H1 (cell line): ENCODE measurements at regions not wholly inside any gene's neighbourhood (a gene's known extent, or its start where the extent isn't known, plus 50 kb on each side); places are given as distances from the start of the nearest gene placed in this dataset.
"Not testable (repeated sequence)": the region's sequence is repeated elsewhere in the genome, so short reads cannot be mapped to it uniquely, and the experiment has no call there.

Source experiments
- CTCF ChIA-PET: fragments of 300-600 bp; sonication (Branson Sonifier 250); formaldehyde crosslinking; loops from one replicate; lab custom pipeline; 2021; ENCODE audit not compliant: partially characterized antibody; lab: Charles Lee
- POLR2A ChIA-PET: fragments of 300-600 bp; sonication (Branson Sonifier 250); formaldehyde crosslinking; loops from one replicate; lab custom pipeline; 2021; ENCODE audit warnings: inconsistent platforms; ENCODE audit not compliant: partially characterized antibody; lab: Charles Lee
- DNase-seq, 2 experiments: peaks; one replicate each; pipeline versions ENCODE4 v3.0.0 to v3.0.0-alpha.2; 2010 to 2022; ENCODE audit warnings: low spot score in 2 of 2, low read depth in 1 of 2, mixed read lengths in 1 of 2
- FAIRE-seq: peaks from 2 replicates; lab custom pipeline; 2011; peaks lifted over from hg19 to GRCh38; lab: Jason Lieb, UNC
- H2AFZ ChIP-seq: 2 replicates; pipeline ENCODE4 v1.8.1; 2012; ENCODE audit warnings: low read length, inconsistent platforms
- H2AK5ac ChIP-seq: 2 replicates; pipeline ENCODE4 v1.6.1; 2013; ENCODE audit warnings: low read depth, low read length
- H2BK120ac ChIP-seq: replicated peaks from 2 replicates; pipeline ENCODE3; 2013; ENCODE audit warnings: low read depth, low read length, inconsistent platforms
- H2BK12ac ChIP-seq: 2 replicates; pipeline ENCODE4 v1.6.1; 2013; ENCODE audit warnings: low read depth, low read length
- H2BK15ac ChIP-seq: 2 replicates; pipeline ENCODE4 v1.6.1; 2013; ENCODE audit warnings: low read length
- H2BK20ac ChIP-seq: 2 replicates; pipeline ENCODE4 v1.6.1; 2013; ENCODE audit warnings: low read length
- H2BK5ac ChIP-seq: 2 replicates; pipeline ENCODE4 v1.6.1; 2013; ENCODE audit warnings: low read depth, low read length
- H3K14ac ChIP-seq: 2 replicates; pipeline ENCODE4 v1.6.1; 2013; ENCODE audit warnings: inconsistent platforms; ENCODE audit not compliant: insufficient read length
- H3K18ac ChIP-seq: 2 replicates; pipeline ENCODE4 v1.6.1; 2013; ENCODE audit warnings: low read length; ENCODE audit errors: extremely low read depth
- H3K23ac ChIP-seq: 2 replicates; pipeline ENCODE4 v1.6.1; 2013; ENCODE audit warnings: inconsistent platforms; ENCODE audit not compliant: insufficient read length
- H3K23me2 ChIP-seq: 2 replicates; pipeline ENCODE4 v1.6.1; 2013; ENCODE audit warnings: low read depth, low read length
- H3K27ac ChIP-seq: 2 replicates; pipeline ENCODE4 v1.6.1; 2011; ENCODE audit warnings: low read depth, low read length, inconsistent platforms
- H3K27me3 ChIP-seq, 4 experiments: replicated peaks in 1 of 4; 1 replicate in 1 of 4; 2 replicates in 3 of 4; pipeline versions ENCODE4 v1.6.1 to v1.8.1; 2011 to 2013; ENCODE audit warnings: low read length in 3 of 4, mild to moderate bottlenecking in 3 of 4, inconsistent platforms in 2 of 4, mixed read lengths in 2 of 4, moderate library complexity in 1 of 4; ENCODE audit not compliant: control insufficient read depth in 3 of 4, insufficient read depth in 3 of 4; ENCODE audit errors: extremely low read depth in 1 of 4
- H3K36me3 ChIP-seq, 4 experiments: 2 replicates each; pipeline versions ENCODE4 v1.6.1 to v1.8.1; 2011 to 2013; ENCODE audit warnings: mild to moderate bottlenecking in 4 of 4, low read length in 3 of 4, moderate library complexity in 2 of 4, control low read depth in 1 of 4, inconsistent platforms in 1 of 4; ENCODE audit not compliant: insufficient read depth in 4 of 4, control insufficient read depth in 2 of 4
- H3K4ac ChIP-seq: replicated peaks from 2 replicates; pipeline ENCODE3; 2013; ENCODE audit warnings: low read length, low read depth, mixed read lengths, inconsistent platforms; ENCODE audit not compliant: insufficient read length
- H3K4me1 ChIP-seq, 4 experiments: replicated peaks in 1 of 4; 1 replicate in 1 of 4; 2 replicates in 3 of 4; pipeline versions ENCODE4 v1.6.1 to v1.8.1; 2011 to 2013; ENCODE audit warnings: low read length in 3 of 4, inconsistent platforms in 2 of 4, mixed read lengths in 1 of 4; ENCODE audit not compliant: insufficient read depth in 4 of 4, control insufficient read depth in 3 of 4
- H3K4me2 ChIP-seq, 2 experiments: 2 replicates each; pipeline versions ENCODE4 v1.6.1 to v1.8.1; 2011 to 2013; ENCODE audit warnings: low read depth in 2 of 2, low read length in 2 of 2, control low read depth in 1 of 2, inconsistent platforms in 1 of 2, mild to moderate bottlenecking in 1 of 2; ENCODE audit not compliant: insufficient read depth in 1 of 2
- H3K4me3 ChIP-seq, 4 experiments: fragments of 200-600, 300-600 bp in 1 of 4; sonication (generic), shearing (Covaris generic), sonication (Bioruptor Twin) in 1 of 4; 2 replicates each; pipeline versions ENCODE4 v1.5.1 to v1.8.1; 2011 to 2016; ENCODE audit warnings: low read length in 4 of 4, low read depth in 3 of 4, control low read depth in 2 of 4, inconsistent platforms in 2 of 4, mild to moderate bottlenecking in 2 of 4, mixed read lengths in 1 of 4, moderate library complexity in 1 of 4; ENCODE audit not compliant: insufficient read depth in 2 of 4; ENCODE audit errors: extremely low read depth in 1 of 4
- H3K56ac ChIP-seq: replicated peaks from 2 replicates; pipeline ENCODE3; 2013; ENCODE audit warnings: low read depth, mild to moderate bottlenecking, mixed read lengths, low read length, inconsistent platforms; ENCODE audit not compliant: insufficient read length
- H3K79me1 ChIP-seq: 2 replicates; pipeline ENCODE4 v1.6.1; 2013; ENCODE audit warnings: low read depth, low read length, control low read depth
- H3K79me2 ChIP-seq, 2 experiments: 2 replicates each; pipeline versions ENCODE4 v1.6.1 to v1.8.1; 2012 to 2013; ENCODE audit warnings: low read length in 2 of 2, mild to moderate bottlenecking in 2 of 2, inconsistent platforms in 1 of 2; ENCODE audit not compliant: insufficient read depth in 2 of 2, control insufficient read depth in 1 of 2
- H3K9ac ChIP-seq, 4 experiments: replicated peaks in 1 of 4; 1 replicate in 1 of 4; 2 replicates in 3 of 4; pipeline versions ENCODE4 v1.6.1 to v1.8.1; 2011 to 2013; ENCODE audit warnings: low read depth in 3 of 4, low read length in 3 of 4, control low read depth in 2 of 4, mild to moderate bottlenecking in 2 of 4, moderate library complexity in 2 of 4, inconsistent platforms in 1 of 4; ENCODE audit errors: extremely low read depth in 1 of 4
- H3K9me3 ChIP-seq, 2 experiments: 2 replicates each; pipeline versions ENCODE4 v1.6.1 to v1.8.1; 2012 to 2013; ENCODE audit warnings: mild to moderate bottlenecking in 2 of 2, moderate library complexity in 2 of 2, control low read depth in 1 of 2, inconsistent platforms in 1 of 2, low read depth in 1 of 2, low read length in 1 of 2, mixed read lengths in 1 of 2; ENCODE audit not compliant: insufficient read depth in 2 of 2
- H4K20me1 ChIP-seq, 2 experiments: replicated peaks in 1 of 2; 2 replicates each; pipeline versions ENCODE3 to v1.8.1; 2011 to 2013; ENCODE audit warnings: inconsistent platforms in 2 of 2, low read length in 2 of 2, mild to moderate bottlenecking in 1 of 2; ENCODE audit not compliant: insufficient read depth in 2 of 2, control insufficient read depth in 1 of 2
- H4K5ac ChIP-seq: 2 replicates; pipeline ENCODE4 v1.6.1; 2013; ENCODE audit warnings: low read length, low read depth, mixed read lengths, inconsistent platforms; ENCODE audit not compliant: insufficient read length
- H4K8ac ChIP-seq: 2 replicates; pipeline ENCODE4 v1.8.0; 2013; ENCODE audit warnings: mild to moderate bottlenecking, moderate library complexity, low read length, inconsistent platforms; ENCODE audit not compliant: insufficient read depth; ENCODE audit errors: extremely low read depth
- H4K91ac ChIP-seq: replicated peaks from 2 replicates; pipeline ENCODE3; 2013; ENCODE audit warnings: low read length, mixed read lengths, inconsistent platforms; ENCODE audit not compliant: insufficient read length
- WGBS, 2 experiments: shearing (Covaris generic) in 1 of 2; methylation state at CpG; one replicate each; pipeline versions ENCODE4 v1.1.6 to v1.1.7; 2013 to 2015; ENCODE audit warnings: low lambda C conversion rate in 2 of 2, mixed read lengths in 2 of 2, inconsistent platforms in 1 of 2, low coverage in 1 of 2, missing lambda C conversion rate in 1 of 2; ENCODE audit not compliant: insufficient replicate concordance in 2 of 2, insufficient coverage in 1 of 2, insufficient read length in 1 of 2; ENCODE audit errors: extremely low coverage in 1 of 2, missing lambda C conversion rate in 1 of 2; 5-methylcytosine and 5-hydroxymethylcytosine counted together

- H3K9me3 ChIP-seq, H4K8ac ChIP-seq, H3K18ac ChIP-seq, H3K4ac ChIP-seq, H2BK120ac ChIP-seq, H2BK12ac ChIP-seq, H3K23me2 ChIP-seq, H2BK20ac ChIP-seq, H3K23ac ChIP-seq, H2BK15ac ChIP-seq, H3K56ac ChIP-seq, DNase-seq, H3K9ac ChIP-seq, H3K79me2 ChIP-seq, H3K4me1 ChIP-seq, H4K91ac ChIP-seq, H4K5ac ChIP-seq, H2AFZ ChIP-seq, H3K79me1 ChIP-seq, H3K14ac ChIP-seq, POLR2A ChIA-PET, FAIRE-seq, H3K4me2 ChIP-seq, H3K27me3 ChIP-seq, H4K20me1 ChIP-seq, H2BK5ac ChIP-seq, H3K27ac ChIP-seq, H3K4me3 ChIP-seq, H2AK5ac ChIP-seq, H3K36me3 ChIP-seq: not testable (repeated sequence)
- CTCF ChIA-PET, result interaction anchor here (0.6 kb wide), 1 partner anchor 1092 kb away, joined by 3 read pairs; no protein-coding TSS in a partner anchor
- WGBS, 2 experiments, result 91% methylated on average over 3 of the region's 3 CpGs; no CpG with 5 or more reads in 1 of the 2 experiments
These were observed 53.4 kb upstream of the TRAM1L1 start for GRCh38 chr4:117138732-117139131.
